HG03378 (cell line): ENCODE measurements at regions not wholly inside any gene's neighbourhood (a gene's known extent, or its start where the extent isn't known, plus 50 kb on each side); places are given as distances from the start of the nearest gene placed in this dataset.
"Not testable (repeated sequence)": the region's sequence is repeated elsewhere in the genome, so short reads cannot be mapped to it uniquely, and the experiment has no call there.

ENCODE experiments used
- ATAC-seq: cut with Tn5 transposase; IDR thresholded peaks from one replicate; pipeline ENCODE4 v1.9.1; 2021; ENCODE audit warnings: mild to moderate bottlenecking, moderate library complexity; ENCODE audit not compliant: unreplicated experiment

DNA sequence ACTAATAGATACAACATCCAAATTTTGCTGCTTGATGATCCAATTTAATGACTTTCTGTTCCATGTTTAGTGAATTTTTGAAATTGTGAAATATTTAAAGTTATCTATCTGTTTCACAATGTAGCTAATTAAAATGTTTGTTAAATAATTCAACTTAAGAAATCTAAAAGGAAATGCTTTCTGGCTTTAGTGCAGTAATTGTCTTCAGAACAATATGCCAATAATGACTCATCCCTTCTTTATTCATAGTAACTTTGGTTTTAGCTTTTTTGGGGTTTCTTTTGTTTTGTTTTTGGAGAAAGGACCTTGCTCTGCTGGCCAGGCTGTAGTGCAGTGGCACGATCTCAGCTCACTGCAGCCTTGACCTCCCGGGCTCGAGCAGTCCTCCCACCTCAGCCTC, 479.2 kb upstream of the RGS6 start:
- no peak for ATAC-seq

DNA sequence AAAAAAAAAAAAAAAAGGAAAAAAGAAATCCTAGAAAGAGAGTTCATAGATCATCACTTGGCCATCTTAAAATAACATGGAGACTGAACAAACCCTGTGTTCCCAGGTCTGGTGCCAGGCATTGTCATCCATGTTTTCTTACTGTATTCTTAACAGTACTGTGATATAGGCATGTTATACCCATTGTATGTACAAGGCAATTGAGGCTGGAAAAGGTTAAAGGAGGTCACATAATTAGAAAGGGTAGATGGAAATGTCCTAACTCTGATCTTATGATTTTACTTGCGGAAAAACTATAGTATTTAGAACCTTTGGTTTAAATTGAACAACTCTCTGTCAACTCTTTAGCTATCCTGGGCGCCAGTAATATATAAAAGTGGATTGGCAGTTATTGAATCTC, 478.2 kb upstream of the RGS6 start:
- no peak for ATAC-seq

DNA sequence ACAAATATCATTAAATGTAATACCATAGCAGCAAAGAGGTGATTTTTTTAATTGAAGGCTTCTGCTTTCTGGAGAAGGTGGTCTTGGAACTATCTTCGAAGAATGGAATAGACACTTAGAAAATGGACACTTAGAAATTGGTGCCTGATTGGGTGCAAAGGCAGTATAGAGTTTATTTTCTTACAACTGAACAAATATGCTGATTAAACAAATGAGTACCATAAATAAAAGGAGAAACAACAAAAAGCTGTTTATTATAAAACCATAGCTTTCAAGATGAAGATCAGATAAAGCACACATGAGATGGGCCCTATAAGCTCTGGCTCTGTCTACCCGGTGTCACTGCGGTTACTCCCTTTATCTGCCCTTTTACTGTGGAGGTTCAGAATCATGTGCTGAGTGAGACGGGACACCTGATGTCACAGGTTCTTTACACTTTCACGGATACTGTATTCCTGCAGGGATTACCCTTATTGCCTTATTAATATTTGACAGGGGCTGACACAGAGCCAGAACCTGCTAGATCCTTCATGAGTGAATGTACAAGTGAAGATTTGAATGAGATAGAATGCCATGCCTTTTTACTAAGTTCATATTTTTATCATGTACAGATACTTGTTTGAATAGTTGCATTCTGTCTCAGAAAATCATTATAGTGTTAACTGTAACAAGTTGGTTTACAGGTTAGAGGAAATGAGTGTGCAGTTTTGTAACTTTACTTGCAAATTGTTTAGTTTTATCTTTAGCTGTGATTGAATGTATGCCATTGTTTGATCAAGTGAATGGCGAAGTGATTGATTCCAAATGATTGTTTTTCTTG, 477.5 kb upstream of the RGS6 start:
- ATAC-seq, result no peak

DNA sequence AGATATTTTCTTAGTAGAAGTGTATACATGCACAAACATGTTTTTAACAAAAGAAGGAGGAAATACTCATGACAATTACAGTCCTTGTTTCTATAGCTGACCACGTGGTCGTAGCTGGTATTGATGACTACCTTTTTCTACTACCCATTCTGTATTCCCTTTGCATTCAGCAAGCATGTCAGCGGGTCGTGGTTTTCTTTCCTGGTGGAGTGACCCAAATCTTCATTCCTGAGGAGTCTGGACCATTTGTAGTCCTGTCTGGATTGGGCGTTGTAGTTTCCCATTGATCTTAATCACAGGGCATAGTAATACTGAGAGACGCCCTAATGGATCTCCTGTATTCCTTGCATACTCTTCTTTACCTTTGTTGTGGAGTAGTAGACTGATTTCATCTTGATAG, 472.1 kb upstream of the RGS6 start:
- no peak for ATAC-seq

DNA sequence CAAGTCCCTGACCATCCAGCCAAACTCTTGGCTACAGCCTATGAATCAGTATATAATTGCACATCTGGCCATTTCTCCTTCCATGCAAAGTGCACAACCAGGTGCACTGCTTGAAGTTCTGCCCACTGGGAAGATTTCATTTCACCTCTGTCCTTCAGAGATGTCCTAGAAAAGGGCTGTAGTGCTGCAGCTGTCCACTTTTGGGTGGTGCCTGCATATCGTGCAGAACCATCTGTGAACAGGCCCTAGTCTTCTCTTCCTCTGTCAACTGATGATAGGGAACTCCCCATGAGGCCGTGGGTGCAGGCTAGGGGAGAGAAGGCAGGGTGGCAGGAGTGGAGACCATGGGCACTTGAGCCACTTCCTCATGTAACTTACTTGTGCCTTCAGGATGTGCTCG, 470.6 kb upstream of the RGS6 start:
- ATAC-seq, result not testable (repeated sequence)

DNA sequence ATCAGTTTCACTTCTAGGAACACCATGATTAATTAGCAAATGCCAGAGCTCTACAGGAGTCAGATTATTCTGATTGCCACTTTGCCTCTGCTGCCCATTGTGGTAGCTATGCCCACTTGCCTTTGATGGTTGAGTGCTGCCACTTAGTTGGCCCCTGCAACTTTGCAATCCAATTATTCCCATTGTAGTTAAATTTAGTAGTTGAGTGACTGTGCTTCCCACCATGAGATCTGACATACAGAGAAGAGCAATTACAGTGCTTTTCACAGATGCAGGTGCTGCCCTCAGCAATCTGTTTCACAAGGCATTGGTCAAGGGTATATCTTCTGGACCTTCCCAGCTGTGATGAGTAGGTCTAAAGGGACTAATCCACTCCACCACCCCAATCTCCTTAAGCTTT, 468.4 kb upstream of the RGS6 start:
- ATAC-seq, result no peak

GRCh38 chr14:71464840-71465239, 467.4 kb upstream of the RGS6 start:
- ATAC-seq, result no peak

DNA sequence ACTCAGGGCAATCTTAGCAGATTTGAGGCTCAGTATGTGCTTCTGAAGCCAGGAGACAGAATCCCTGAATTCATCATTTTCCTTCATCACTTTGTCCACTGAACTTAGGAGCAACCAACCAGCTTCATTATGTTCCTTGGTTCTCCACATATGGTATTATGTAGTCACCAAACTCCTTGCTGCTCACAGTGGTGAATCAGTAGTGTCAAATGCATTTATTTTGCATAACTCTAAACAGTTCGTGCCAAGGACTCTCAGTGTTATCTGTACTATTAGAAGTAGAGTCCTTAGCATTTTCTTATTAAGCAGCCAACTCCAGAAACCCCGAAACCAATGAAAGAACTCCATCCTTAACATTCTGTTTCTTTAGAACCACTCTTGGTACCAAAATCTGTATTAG, 466.9 kb upstream of the RGS6 start:
- ATAC-seq, result no peak

DNA sequence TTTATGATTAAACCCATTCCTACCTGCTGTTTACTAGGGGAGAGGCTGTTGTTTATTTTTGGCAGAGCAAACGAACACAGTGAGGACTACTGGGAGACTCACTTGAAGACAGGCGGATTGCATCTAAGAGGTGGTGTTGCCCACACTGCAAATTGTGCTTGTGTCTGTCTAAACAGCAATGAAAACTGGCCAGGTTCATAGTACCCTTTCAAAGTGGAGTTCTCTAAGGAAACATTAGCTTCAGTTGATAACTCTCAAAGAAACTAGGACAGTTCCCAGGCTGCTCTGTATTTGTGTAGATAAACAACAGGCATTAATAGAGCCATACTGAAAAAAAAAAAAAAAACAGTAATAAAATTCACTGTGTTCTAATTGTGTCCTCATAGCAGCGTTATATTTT, 466.0 kb upstream of the RGS6 start:
- ATAC-seq, result no peak

- no peak for ATAC-seq
Observed at GRCh38 chr14:71466946-71467345, 465.3 kb upstream of the RGS6 start.

DNA sequence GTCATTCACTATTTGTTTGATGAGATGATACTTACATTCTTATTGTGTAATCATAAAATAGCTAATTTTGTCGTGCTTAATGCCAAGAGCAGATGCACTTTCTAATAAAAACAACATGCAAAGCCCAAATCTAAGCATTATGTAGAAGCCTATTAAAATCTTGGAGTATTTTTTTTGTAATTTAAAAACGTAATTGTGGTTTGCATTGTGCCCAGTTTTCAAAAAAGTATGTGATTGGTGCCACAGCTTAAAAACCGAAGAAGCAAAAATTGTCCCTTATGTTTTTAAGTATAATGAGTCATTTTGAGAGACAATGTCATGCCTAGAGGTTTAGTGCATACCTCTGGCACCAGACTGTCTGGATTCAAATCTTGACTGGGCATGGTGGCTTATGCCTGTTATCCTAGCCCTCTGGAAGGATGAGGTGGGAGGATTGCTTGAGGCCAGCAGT, 464.8 kb upstream of the RGS6 start:
- ATAC-seq, result no peak

GRCh38 chr14:71468701-71469100, 463.5 kb upstream of the RGS6 start:
- no peak for ATAC-seq

- no peak for ATAC-seq
Observed at GRCh38 chr14:71469643-71470335, 462.4 kb upstream of the RGS6 start.

DNA sequence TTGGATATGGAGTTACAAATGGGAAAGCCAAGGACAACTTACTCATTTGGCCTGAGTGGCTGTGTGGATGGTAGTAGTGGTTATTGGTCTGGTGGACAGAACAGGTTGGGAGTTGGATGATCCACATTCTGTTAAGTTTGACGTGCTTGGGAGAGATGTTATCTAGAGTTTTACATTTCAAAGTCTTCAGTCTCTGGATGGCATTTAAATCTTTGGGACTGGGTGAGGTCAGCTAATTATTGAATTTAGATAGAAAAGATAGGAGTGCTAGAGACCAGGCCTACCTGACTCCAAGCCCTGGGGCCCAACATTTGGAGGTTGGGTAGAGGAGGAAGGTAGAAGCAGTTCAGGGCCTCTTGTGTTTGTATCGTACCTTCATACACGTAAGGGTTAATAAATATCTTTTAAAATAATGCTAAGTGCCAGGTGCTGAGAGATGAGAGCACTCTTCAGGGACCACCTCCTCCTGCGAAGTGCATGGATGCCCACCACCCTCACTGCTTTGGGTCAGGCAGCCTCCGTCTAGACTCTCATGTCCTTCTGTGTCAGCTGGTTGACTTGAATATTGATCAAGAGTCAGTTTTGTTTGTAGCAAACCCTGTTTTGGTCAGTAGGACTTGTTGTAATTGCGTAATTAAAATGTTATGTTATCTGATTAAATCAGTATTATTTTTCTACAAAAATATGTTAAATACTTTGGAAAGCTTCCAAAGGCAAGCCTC, 460.4 kb upstream of the RGS6 start:
- no peak for ATAC-seq

GRCh38 chr14:71472356-71473340, 459.6 kb upstream of the RGS6 start:
- ATAC-seq, result peak; percentile 52

- ATAC-seq, result no peak
Observed at GRCh38 chr14:71473843-71474242, 458.4 kb upstream of the RGS6 start.

- ATAC-seq, result no peak
Observed at GRCh38 chr14:71474301-71475265, 457.6 kb upstream of the RGS6 start.

DNA sequence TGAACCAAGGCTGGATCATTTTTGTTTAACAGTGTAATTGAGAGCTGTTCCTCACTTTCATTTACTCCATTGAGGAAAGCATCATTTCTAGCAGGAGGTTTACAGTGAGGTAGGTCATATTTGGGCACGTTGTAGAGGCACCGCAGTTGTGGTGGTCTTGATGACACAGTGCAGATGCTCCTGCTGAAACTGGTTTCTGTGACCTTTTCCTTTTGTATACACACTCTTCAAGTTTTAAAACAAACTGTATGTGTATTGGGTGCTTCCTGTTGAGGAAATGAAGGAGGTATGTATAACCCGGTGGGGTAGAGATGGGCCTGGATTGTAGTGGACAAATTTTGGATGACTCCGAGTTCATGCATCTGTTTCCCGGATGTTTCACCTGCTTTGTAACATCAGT, 456.3 kb upstream of the RGS6 start:
- ATAC-seq, result no peak

GRCh38 chr14:71478542-71478941, 453.7 kb upstream of the RGS6 start:
- ATAC-seq, result no peak
